ENCODE measurements at regions not wholly inside any gene's neighbourhood (a gene's known extent, or its start where the extent isn't known, plus 50 kb on each side); places are given as distances from the start of the nearest gene placed in this dataset.

DNA sequence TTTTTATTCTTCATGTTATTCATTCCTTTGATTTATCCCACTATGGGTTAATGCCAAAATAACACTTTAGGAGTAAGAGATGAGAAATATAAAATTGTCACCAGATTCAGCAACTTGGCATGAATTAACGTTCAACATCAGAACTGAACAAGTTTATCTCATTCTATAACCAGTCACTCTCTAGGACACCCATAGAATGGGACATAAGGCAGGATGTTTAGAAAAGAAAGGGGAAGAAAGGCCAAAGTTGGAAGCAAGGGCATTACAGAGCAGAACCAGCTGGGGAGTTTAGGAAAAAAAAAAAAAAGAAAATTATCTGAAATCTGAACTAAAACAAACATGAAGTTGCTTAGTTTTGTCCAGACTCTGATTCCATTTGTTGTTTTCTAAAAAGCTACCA lies 211.0 kb downstream of the PMAIP1 start (continued):
- TF ChIP-seq, protein P1, sequence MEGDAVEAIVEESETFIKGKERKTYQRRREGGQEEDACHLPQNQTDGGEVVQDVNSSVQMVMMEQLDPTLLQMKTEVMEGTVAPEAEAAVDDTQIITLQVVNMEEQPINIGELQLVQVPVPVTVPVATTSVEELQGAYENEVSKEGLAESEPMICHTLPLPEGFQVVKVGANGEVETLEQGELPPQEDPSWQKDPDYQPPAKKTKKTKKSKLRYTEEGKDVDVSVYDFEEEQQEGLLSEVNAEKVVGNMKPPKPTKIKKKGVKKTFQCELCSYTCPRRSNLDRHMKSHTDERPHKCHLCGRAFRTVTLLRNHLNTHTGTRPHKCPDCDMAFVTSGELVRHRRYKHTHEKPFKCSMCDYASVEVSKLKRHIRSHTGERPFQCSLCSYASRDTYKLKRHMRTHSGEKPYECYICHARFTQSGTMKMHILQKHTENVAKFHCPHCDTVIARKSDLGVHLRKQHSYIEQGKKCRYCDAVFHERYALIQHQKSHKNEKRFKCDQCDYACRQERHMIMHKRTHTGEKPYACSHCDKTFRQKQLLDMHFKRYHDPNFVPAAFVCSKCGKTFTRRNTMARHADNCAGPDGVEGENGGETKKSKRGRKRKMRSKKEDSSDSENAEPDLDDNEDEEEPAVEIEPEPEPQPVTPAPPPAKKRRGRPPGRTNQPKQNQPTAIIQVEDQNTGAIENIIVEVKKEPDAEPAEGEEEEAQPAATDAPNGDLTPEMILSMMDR (tag by site-specific recombination; IDR thresholded peaks at IDR 0.05): no peak
- TF ChIP-seq ZNF394 (tag by site-specific recombination; IDR thresholded peaks at IDR 0.05; ENCODE audit: borderline replicate concordance): no peak
- no peak for TF ChIP-seq ZNF169 (tag by site-specific recombination; IDR thresholded peaks at IDR 0.05)
- TF ChIP-seq ZNF140 (tag by site-specific recombination; IDR thresholded peaks at IDR 0.05): no peak

GRCh38 chr18:60100778-60101177 lies 201.0 kb downstream of the PMAIP1 start:
- H3K4me3 ChIP-seq (ENCODE audit: low read depth, low read length): no peak overlapping the region
- ChIA-PET CTCF (no interaction called here), POLR2A (no interaction called here)
- H3K9me3 ChIP-seq (ENCODE audit: control insufficient read depth, insufficient read depth, low read depth, low read length): no peaks in the 10 kb centered on the region
- no peaks in the 10 kb centered on the region for H3K4me1 ChIP-seq (ENCODE audit: control insufficient read depth, insufficient read depth, low read length)
- H3K36me3 ChIP-seq (ENCODE audit: control insufficient read depth in 2 of 2, insufficient read depth in 1 of 2, low read length in 2 of 2): no peaks in the 10 kb centered on the region
- TF ChIP-seq ZNF335 (tag by site-specific recombination; conservative IDR thresholded peaks at IDR 0.05) (no peak), ZNF510 (tag by site-specific recombination; IDR thresholded peaks at IDR 0.05; ENCODE audit: insufficient replicate concordance) (no peak), ZNF10 (tag by site-specific recombination; IDR thresholded peaks at IDR 0.05) (no peak), HOXA7 (CRISPR knock-in tag; IDR thresholded peaks at IDR 0.05; ENCODE audit: borderline replicate concordance) (no peak), SETDB1 (IDR thresholded peaks at IDR 0.05; ENCODE audit: insufficient read length, low read length) (no peak), ZNF248 (tag by site-specific recombination; IDR thresholded peaks at IDR 0.05) (no peak), ZIC2 (tag by site-specific recombination; IDR thresholded peaks at IDR 0.05) (no peak)
- TF ChIP-seq, protein P2, sequence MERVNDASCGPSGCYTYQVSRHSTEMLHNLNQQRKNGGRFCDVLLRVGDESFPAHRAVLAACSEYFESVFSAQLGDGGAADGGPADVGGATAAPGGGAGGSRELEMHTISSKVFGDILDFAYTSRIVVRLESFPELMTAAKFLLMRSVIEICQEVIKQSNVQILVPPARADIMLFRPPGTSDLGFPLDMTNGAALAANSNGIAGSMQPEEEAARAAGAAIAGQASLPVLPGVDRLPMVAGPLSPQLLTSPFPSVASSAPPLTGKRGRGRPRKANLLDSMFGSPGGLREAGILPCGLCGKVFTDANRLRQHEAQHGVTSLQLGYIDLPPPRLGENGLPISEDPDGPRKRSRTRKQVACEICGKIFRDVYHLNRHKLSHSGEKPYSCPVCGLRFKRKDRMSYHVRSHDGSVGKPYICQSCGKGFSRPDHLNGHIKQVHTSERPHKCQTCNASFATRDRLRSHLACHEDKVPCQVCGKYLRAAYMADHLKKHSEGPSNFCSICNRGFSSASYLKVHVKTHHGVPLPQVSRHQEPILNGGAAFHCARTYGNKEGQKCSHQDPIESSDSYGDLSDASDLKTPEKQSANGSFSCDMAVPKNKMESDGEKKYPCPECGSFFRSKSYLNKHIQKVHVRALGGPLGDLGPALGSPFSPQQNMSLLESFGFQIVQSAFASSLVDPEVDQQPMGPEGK (tag by site-specific recombination; IDR thresholded peaks at IDR 0.05): no peak
- no peak overlapping the region for H3K27ac ChIP-seq (ENCODE audit: extremely low read depth, low read depth, low read length)

DNA sequence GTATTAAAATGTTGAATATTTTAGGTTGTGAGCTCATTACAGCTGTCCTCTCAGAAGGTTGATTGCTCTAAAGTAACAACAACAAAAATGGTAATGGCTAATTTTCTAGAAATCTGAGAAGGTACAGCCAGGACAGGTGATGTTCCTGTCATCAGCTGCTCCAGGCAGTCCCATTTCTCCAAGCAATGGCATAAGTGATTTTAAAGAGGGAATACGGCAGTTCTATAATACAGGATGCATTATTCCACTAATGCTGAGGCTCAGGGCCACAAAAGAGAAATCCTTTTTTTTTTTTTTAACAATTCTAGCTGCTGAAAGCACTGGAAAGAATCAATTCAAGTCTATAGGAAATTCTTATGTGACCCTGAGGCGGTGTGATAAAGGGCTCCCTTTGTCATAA lies 199.9 kb downstream of the PMAIP1 start:
- no peaks in the 10 kb centered on the region for H3K4me1 ChIP-seq (ENCODE audit: control insufficient read depth, insufficient read depth, low read length)
- H3K27ac ChIP-seq (ENCODE audit: extremely low read depth, low read depth, low read length): no peak overlapping the region
- ChIA-PET POLR2A (no interaction called here), CTCF (no interaction called here)
- no peaks in the 10 kb centered on the region for H3K9me3 ChIP-seq (ENCODE audit: control insufficient read depth, insufficient read depth, low read depth, low read length)
- H3K36me3 ChIP-seq (ENCODE audit: control insufficient read depth in 2 of 2, insufficient read depth in 1 of 2, low read length in 2 of 2): no peaks in the 10 kb centered on the region
- H3K4me3 ChIP-seq (ENCODE audit: low read depth, low read length): no peak overlapping the region
- TF ChIP-seq ZNF324 (tag by site-specific recombination; IDR thresholded peaks at IDR 0.05) (no peak), GFI1B (tag by site-specific recombination; IDR thresholded peaks at IDR 0.05) (no peak), ZBTB8A (tag by site-specific recombination; IDR thresholded peaks at IDR 0.05) (no peak), MYNN (tag by site-specific recombination; IDR thresholded peaks at IDR 0.05; ENCODE audit: borderline replicate concordance) (no peak), ZSCAN30 (tag by site-specific recombination; IDR thresholded peaks at IDR 0.05) (no peak), ZXDB (tag by site-specific recombination; IDR thresholded peaks at IDR 0.05) (no peak), SALL2 (tag by site-specific recombination; IDR thresholded peaks at IDR 0.05; ENCODE audit: borderline replicate concordance) (no peak), ZNF23 (tag by site-specific recombination; IDR thresholded peaks at IDR 0.05; ENCODE audit: borderline replicate concordance) (no peak), ZNF747 (tag by site-specific recombination; IDR thresholded peaks at IDR 0.05) (no peak), ZNF843 (tag by site-specific recombination; IDR thresholded peaks at IDR 0.05) (no peak), ZNF555 (tag by site-specific recombination; conservative IDR thresholded peaks at IDR 0.05) (no peak), MZF1 (tag by site-specific recombination; IDR thresholded peaks at IDR 0.05; ENCODE audit: borderline replicate concordance) (no peak), ZNF19 (tag by site-specific recombination; IDR thresholded peaks at IDR 0.05; ENCODE audit: low read depth) (no peak), RBAK (tag by site-specific recombination; IDR thresholded peaks at IDR 0.05) (no peak), ZNF830 (tag by site-specific recombination; IDR thresholded peaks at IDR 0.05; ENCODE audit: low read depth) (no peak)
- TF ChIP-seq, protein P3, sequence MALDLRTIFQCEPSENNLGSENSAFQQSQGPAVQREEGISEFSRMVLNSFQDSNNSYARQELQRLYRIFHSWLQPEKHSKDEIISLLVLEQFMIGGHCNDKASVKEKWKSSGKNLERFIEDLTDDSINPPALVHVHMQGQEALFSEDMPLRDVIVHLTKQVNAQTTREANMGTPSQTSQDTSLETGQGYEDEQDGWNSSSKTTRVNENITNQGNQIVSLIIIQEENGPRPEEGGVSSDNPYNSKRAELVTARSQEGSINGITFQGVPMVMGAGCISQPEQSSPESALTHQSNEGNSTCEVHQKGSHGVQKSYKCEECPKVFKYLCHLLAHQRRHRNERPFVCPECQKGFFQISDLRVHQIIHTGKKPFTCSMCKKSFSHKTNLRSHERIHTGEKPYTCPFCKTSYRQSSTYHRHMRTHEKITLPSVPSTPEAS (tag by site-specific recombination; IDR thresholded peaks at IDR 0.05): no peak
- TF ChIP-seq, protein P4, sequence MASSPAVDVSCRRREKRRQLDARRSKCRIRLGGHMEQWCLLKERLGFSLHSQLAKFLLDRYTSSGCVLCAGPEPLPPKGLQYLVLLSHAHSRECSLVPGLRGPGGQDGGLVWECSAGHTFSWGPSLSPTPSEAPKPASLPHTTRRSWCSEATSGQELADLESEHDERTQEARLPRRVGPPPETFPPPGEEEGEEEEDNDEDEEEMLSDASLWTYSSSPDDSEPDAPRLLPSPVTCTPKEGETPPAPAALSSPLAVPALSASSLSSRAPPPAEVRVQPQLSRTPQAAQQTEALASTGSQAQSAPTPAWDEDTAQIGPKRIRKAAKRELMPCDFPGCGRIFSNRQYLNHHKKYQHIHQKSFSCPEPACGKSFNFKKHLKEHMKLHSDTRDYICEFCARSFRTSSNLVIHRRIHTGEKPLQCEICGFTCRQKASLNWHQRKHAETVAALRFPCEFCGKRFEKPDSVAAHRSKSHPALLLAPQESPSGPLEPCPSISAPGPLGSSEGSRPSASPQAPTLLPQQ (tag by site-specific recombination; IDR thresholded peaks at IDR 0.05): no peak

Data from HEK293 (cell line).